ENCODE measurements at regions not wholly inside any gene's neighbourhood (a gene's known extent, or its start where the extent isn't known, plus 50 kb on each side); places are given as distances from the start of the nearest gene placed in this dataset.
A peak's percentile ranks its signal among the peaks of the same experiment; 100 is the strongest.

- POLR2A ChIA-PET = no interaction called here
- no peaks in the 10 kb centered on the region for H3K36me3 ChIP-seq (replicated peaks in 1 of 2; ENCODE audit: control insufficient read depth in 1 of 2, insufficient read depth in 2 of 2, low read length in 2 of 2)
- H3K4me3 ChIP-seq (replicated peaks in 1 of 3; ENCODE audit: insufficient read depth in 1 of 3, low read depth in 2 of 3, low read length in 3 of 3) = no peak overlapping the region
- no peaks in the 10 kb centered on the region for H3K9me3 ChIP-seq (ENCODE audit: low read length)
- no peak overlapping the region for H3K9ac ChIP-seq (ENCODE audit: insufficient read depth, low read depth, low read length)
- H3K79me2 ChIP-seq (ENCODE audit: insufficient read depth, low read length) = no peaks in the 10 kb centered on the region
- no peaks in the 10 kb centered on the region for H3K27me3 ChIP-seq (ENCODE audit: control insufficient read depth in 1 of 2, insufficient read depth in 2 of 2, low read length in 2 of 2)
- intact Hi-C loops (cut with micrococcal nuclease; ENCODE audit: unreplicated experiment) = no loop called here
- TF ChIP-seq MAFK (conservative IDR thresholded peaks at IDR 0.05 in 1 of 2, IDR thresholded peaks at IDR 0.05 in 1 of 2; ENCODE audit: low read length in 2 of 2) (peak; percentile 33 to 75; a peak in 2 of 4 replicates), ZNF607 (CRISPR knock-in tag; IDR thresholded peaks at IDR 0.05; ENCODE audit: borderline replicate concordance) (no peak), THAP11 (CRISPR knock-in tag; IDR thresholded peaks at IDR 0.05) (no peak), ISX (CRISPR knock-in tag; conservative IDR thresholded peaks at IDR 0.05) (no peak), PRPF4 (IDR thresholded peaks at IDR 0.05; ENCODE audit: low read depth, low read length, poor library complexity, severe bottlenecking) (no peak), MEIS2 (CRISPR knock-in tag; IDR thresholded peaks at IDR 0.05) (no peak), HDAC6 (IDR thresholded peaks at IDR 0.05; ENCODE audit: low read depth, low read length) (no peak), MAFF (IDR thresholded peaks at IDR 0.05; ENCODE audit: low read depth, low read length) (peak; percentile 65)
- H4K20me1 ChIP-seq (ENCODE audit: insufficient read depth, low read length) = no peaks in the 10 kb centered on the region
- H2AFZ ChIP-seq (ENCODE audit: low read length) = no peak overlapping the region
- H3K4me2 ChIP-seq (ENCODE audit: low read depth, low read length) = no peak overlapping the region
- BruUV-seq (replicated peaks) = no TSS peak
- H3K4me1 ChIP-seq (ENCODE audit: insufficient read depth, low read length) = no peaks in the 10 kb centered on the region
- ATAC-seq (no peak), DNase-seq (ENCODE audit: low spot score) (no peak), FAIRE-seq (no peak)
- H3K27ac ChIP-seq (ENCODE audit: extremely low read length, insufficient read depth, low read length) = no peak overlapping the region
- in situ Hi-C loops (cut with HindIII; ENCODE audit: extremely low pct_ligation_motif_present, low pct_unique_long_range_greater_than_20kb) = no loop called here
- CTCF ChIA-PET (ENCODE audit: low intra/inter-chr PET ratio, low total read pairs) = no interaction called here
Observed at GRCh38 chr1:166340709-166341108, 173.9 kb upstream of the FAM78B start.

GRCh38 chr1:166343276-166343675, 176.5 kb upstream of the FAM78B start:
- intact Hi-C loops (cut with micrococcal nuclease; ENCODE audit: unreplicated experiment) = no loop called here
- no peak for FAIRE-seq
- CTCF ChIA-PET (ENCODE audit: low intra/inter-chr PET ratio, low total read pairs) = no interaction called here
- TF ChIP-seq ZMAT3 (CRISPR knock-in tag; conservative IDR thresholded peaks at IDR 0.05) = no peak
- TF ChIP-seq ZNF431 (CRISPR knock-in tag; IDR thresholded peaks at IDR 0.05; ENCODE audit: borderline replicate concordance, low read depth) = no peak
- TF ChIP-seq, protein P1, sequence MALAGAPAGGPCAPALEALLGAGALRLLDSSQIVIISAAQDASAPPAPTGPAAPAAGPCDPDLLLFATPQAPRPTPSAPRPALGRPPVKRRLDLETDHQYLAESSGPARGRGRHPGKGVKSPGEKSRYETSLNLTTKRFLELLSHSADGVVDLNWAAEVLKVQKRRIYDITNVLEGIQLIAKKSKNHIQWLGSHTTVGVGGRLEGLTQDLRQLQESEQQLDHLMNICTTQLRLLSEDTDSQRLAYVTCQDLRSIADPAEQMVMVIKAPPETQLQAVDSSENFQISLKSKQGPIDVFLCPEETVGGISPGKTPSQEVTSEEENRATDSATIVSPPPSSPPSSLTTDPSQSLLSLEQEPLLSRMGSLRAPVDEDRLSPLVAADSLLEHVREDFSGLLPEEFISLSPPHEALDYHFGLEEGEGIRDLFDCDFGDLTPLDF (CRISPR knock-in tag; IDR thresholded peaks at IDR 0.05) = no peak
- TF ChIP-seq ZNF552 (CRISPR knock-in tag; IDR thresholded peaks at IDR 0.05; ENCODE audit: borderline replicate concordance) = no peak
- no peak for TF ChIP-seq TBP (CRISPR knock-in tag; IDR thresholded peaks at IDR 0.05)
- no peak for TF ChIP-seq EHMT2 (IDR thresholded peaks at IDR 0.05; ENCODE audit: borderline replicate concordance, low read depth, low read length)
- TF ChIP-seq POLR2A (IDR thresholded peaks at IDR 0.05; ENCODE audit: insufficient read depth in 1 of 2, low read depth in 2 of 2, low read length in 2 of 2) = no peak
- TF ChIP-seq DMAP1 (CRISPR knock-in tag; IDR thresholded peaks at IDR 0.05) = no peak
- no peak for TF ChIP-seq MLXIP (CRISPR knock-in tag; IDR thresholded peaks at IDR 0.05; ENCODE audit: borderline replicate concordance)

More at GRCh38 chr1:166343276-166343675, 176.5 kb upstream of the FAM78B start:
- Histone ChIP-seq H3K27ac (ENCODE audit: extremely low read length, insufficient read depth, low read length) (no peak overlapping the region), H2AFZ (ENCODE audit: low read length) (no peak overlapping the region), H3K9ac (ENCODE audit: insufficient read depth, low read depth, low read length) (no peak overlapping the region), H3K4me2 (ENCODE audit: low read depth, low read length) (no peak overlapping the region), H4K20me1 (ENCODE audit: insufficient read depth, low read length) (no peaks in the 10 kb centered on the region), H3K27me3 (ENCODE audit: control insufficient read depth in 1 of 2, insufficient read depth in 2 of 2, low read length in 2 of 2) (no peaks in the 10 kb centered on the region), H3K79me2 (ENCODE audit: insufficient read depth, low read length) (no peaks in the 10 kb centered on the region), H3K4me3 (replicated peaks in 1 of 3; ENCODE audit: insufficient read depth in 1 of 3, low read depth in 2 of 3, low read length in 3 of 3) (no peak overlapping the region), H3K9me3 (ENCODE audit: low read length) (no peaks in the 10 kb centered on the region), H3K4me1 (ENCODE audit: insufficient read depth, low read length) (no peaks in the 10 kb centered on the region), H3K36me3 (replicated peaks in 1 of 2; ENCODE audit: control insufficient read depth in 1 of 2, insufficient read depth in 2 of 2, low read length in 2 of 2) (no peaks in the 10 kb centered on the region)
- POLR2A ChIA-PET = no interaction called here
- no TSS peak for BruUV-seq (replicated peaks)
- DNase-seq (ENCODE audit: low spot score) (no peak), ATAC-seq (no peak)
- WGBS (ENCODE audit: low lambda C conversion rate) = 59% methylated on average over 9 of the region's 22 CpGs
- in situ Hi-C loops (cut with HindIII; ENCODE audit: extremely low pct_ligation_motif_present, low pct_unique_long_range_greater_than_20kb) = no loop called here

Measured in HepG2 (cell line).